H9 (cell line): ENCODE measurements at regions not wholly inside any gene's neighbourhood (a gene's known extent, or its start where the extent isn't known, plus 50 kb on each side); places are given as distances from the start of the nearest gene placed in this dataset.

Experiments used
- DNase-seq: peaks from one replicate; pipeline ENCODE4 v3.0.0-alpha.2; 2017
- H2AFZ ChIP-seq: one replicate; pipeline ENCODE4 v1.6.1; 2013; ENCODE audit warnings: mild to moderate bottlenecking, low read length, control low read depth, moderate library complexity
- H2AK5ac ChIP-seq: 2 replicates; pipeline ENCODE4 v1.6.1; 2013; ENCODE audit warnings: low read length, control low read depth, mixed read lengths; ENCODE audit not compliant: insufficient read length
- H2BK120ac ChIP-seq: one replicate; pipeline ENCODE4 v1.6.1; 2013; ENCODE audit warnings: low read depth, mild to moderate bottlenecking, low read length, control low read depth, inconsistent platforms; ENCODE audit not compliant: poor library complexity, severe bottlenecking
- H2BK12ac ChIP-seq: 2 replicates; pipeline ENCODE4 v1.6.1; 2013; ENCODE audit warnings: low read length, control low read depth, mixed read lengths, low read depth; ENCODE audit not compliant: insufficient read length
- H2BK15ac ChIP-seq: 2 replicates; pipeline ENCODE4 v1.6.1; 2013; ENCODE audit warnings: low read depth, low read length, control low read depth
- H2BK20ac ChIP-seq: one replicate; pipeline ENCODE4 v1.6.1; 2013; ENCODE audit warnings: low read depth, mild to moderate bottlenecking, low read length, control low read depth, inconsistent platforms; ENCODE audit not compliant: poor library complexity, severe bottlenecking
- H2BK5ac ChIP-seq: 2 replicates; pipeline ENCODE4 v1.6.1; 2013; ENCODE audit warnings: low read length, control low read depth, mixed read lengths; ENCODE audit not compliant: insufficient read length
- H3K14ac ChIP-seq: 2 replicates; pipeline ENCODE4 v1.6.1; 2013; ENCODE audit warnings: low read length, control low read depth; ENCODE audit not compliant: insufficient read depth
- H3K18ac ChIP-seq: 2 replicates; pipeline ENCODE4 v1.6.1; 2013; ENCODE audit warnings: low read depth, mild to moderate bottlenecking, mixed read lengths, low read length, control low read depth; ENCODE audit not compliant: insufficient read length
- H3K23ac ChIP-seq: 2 replicates; pipeline ENCODE4 v1.6.1; 2013; ENCODE audit warnings: low read length, control low read depth, mixed read lengths, low read depth; ENCODE audit not compliant: insufficient read length
- H3K23me2 ChIP-seq: 2 replicates; pipeline ENCODE4 v1.6.1; 2013; ENCODE audit warnings: low read depth, mild to moderate bottlenecking, mixed read lengths, low read length, control low read depth; ENCODE audit not compliant: insufficient read length, poor library complexity, severe bottlenecking
- H3K27ac ChIP-seq: 2 replicates; pipeline ENCODE4 v1.5.1; 2013; ENCODE audit warnings: low read length, control low read depth, mixed read lengths, low read depth; ENCODE audit not compliant: insufficient read length
- H3K27me3 ChIP-seq: 2 replicates; pipeline ENCODE4 v1.6.1; 2013; ENCODE audit warnings: low read length, control low read depth, inconsistent platforms; ENCODE audit not compliant: insufficient read depth
- H3K4ac ChIP-seq: 2 replicates; pipeline ENCODE4 v1.6.1; 2013; ENCODE audit warnings: low read depth, mild to moderate bottlenecking, control low read depth, inconsistent platforms, low read length, moderate library complexity
- H3K4me1 ChIP-seq: 2 replicates; pipeline ENCODE4 v1.6.1; 2013; ENCODE audit warnings: low read length, control low read depth, inconsistent platforms; ENCODE audit not compliant: insufficient read depth
- H3K4me2 ChIP-seq: 2 replicates; pipeline ENCODE4 v1.6.1; 2013; ENCODE audit warnings: low read length, control low read depth, mixed read lengths; ENCODE audit not compliant: insufficient read length, insufficient read depth
- H3K56ac ChIP-seq: 2 replicates; pipeline ENCODE4 v1.6.1; 2013; ENCODE audit warnings: low read depth, mild to moderate bottlenecking, mixed read lengths, low read length, control low read depth; ENCODE audit not compliant: insufficient read length
- H3K79me1 ChIP-seq: 2 replicates; pipeline ENCODE4 v1.6.1; 2013; ENCODE audit warnings: low read depth, mild to moderate bottlenecking, moderate library complexity, low read length, control low read depth, inconsistent platforms; ENCODE audit not compliant: insufficient read depth, poor library complexity, severe bottlenecking
- H3K79me2 ChIP-seq: 2 replicates; pipeline ENCODE4 v1.6.1; 2013; ENCODE audit warnings: low read length, control low read depth, inconsistent platforms; ENCODE audit not compliant: insufficient read depth
- H3K9ac ChIP-seq: 2 replicates; pipeline ENCODE4 v1.6.1; 2013; ENCODE audit warnings: low read length, control low read depth, mixed read lengths; ENCODE audit not compliant: insufficient read length; ENCODE audit errors: extremely low read depth
- H3K9me3 ChIP-seq: one replicate; pipeline ENCODE4 v1.6.1; 2013; ENCODE audit warnings: low read depth, low read length, inconsistent platforms; ENCODE audit not compliant: control insufficient read depth
- H3T11ph ChIP-seq: one replicate; pipeline ENCODE4 v1.6.1; 2013; ENCODE audit warnings: mild to moderate bottlenecking, low read length, control low read depth, inconsistent platforms
- H4K20me1 ChIP-seq: one replicate; pipeline ENCODE4 v1.6.1; 2013; ENCODE audit not compliant: control insufficient read depth, insufficient read length, insufficient read depth
- H4K5ac ChIP-seq: 2 replicates; pipeline ENCODE4 v1.6.1; 2013; ENCODE audit warnings: low read depth, mild to moderate bottlenecking, mixed read lengths, low read length, control low read depth; ENCODE audit not compliant: insufficient read length
- H4K8ac ChIP-seq: replicated peaks from 2 replicates; pipeline ENCODE4 v1.6.1; 2013; ENCODE audit warnings: low read length, control low read depth, mixed read lengths, low read depth; ENCODE audit not compliant: insufficient read length
- H4K91ac ChIP-seq: 2 replicates; pipeline ENCODE4 v1.6.1; 2013; ENCODE audit warnings: low read depth, mild to moderate bottlenecking, moderate library complexity, mixed read lengths, low read length, control low read depth; ENCODE audit not compliant: insufficient read length
- H3K27ac Mint-ChIP-seq, 3 experiments: 2 replicates in 2 of 3; 3 replicates in 1 of 3; pipeline ENCODE4 v1.8.0; 2020 to 2021; ENCODE audit warnings: mixed read lengths in 3 of 3, mild to moderate bottlenecking in 1 of 3, moderate library complexity in 1 of 3
- H3K27me3 Mint-ChIP-seq: 2 replicates; pipeline ENCODE4 v1.8.0; 2021; ENCODE audit warnings: low read depth, mild to moderate bottlenecking, moderate library complexity, mixed read lengths
- H3K36me3 Mint-ChIP-seq, 3 experiments: 2 replicates in 2 of 3; 3 replicates in 1 of 3; pipeline ENCODE4 v1.8.0; 2020 to 2021; ENCODE audit warnings: low read depth in 3 of 3, mixed read lengths in 3 of 3; ENCODE audit not compliant: insufficient read depth in 1 of 3
- H3K4me1 Mint-ChIP-seq, 2 experiments: 2 replicates each; pipeline ENCODE4 v1.8.0; 2020; ENCODE audit warnings: mixed read lengths in 2 of 2
- H3K4me3 Mint-ChIP-seq, 2 experiments: 2 replicates in 1 of 2; 3 replicates in 1 of 2; pipeline ENCODE4 v1.8.0; 2020 to 2021; ENCODE audit warnings: mild to moderate bottlenecking in 2 of 2, mixed read lengths in 2 of 2, moderate library complexity in 1 of 2
- H3K9me3 Mint-ChIP-seq, 2 experiments: 2 replicates in 1 of 2; 3 replicates in 1 of 2; pipeline ENCODE4 v1.8.0; 2020; ENCODE audit warnings: mild to moderate bottlenecking in 2 of 2, mixed read lengths in 2 of 2, moderate library complexity in 1 of 2
- CTCF ChIP-seq: fragments of 200-600 bp; sonication (generic); conservative IDR thresholded peaks from 3 replicates; pipeline ENCODE4 v1.8.0; 2021; ENCODE audit warnings: antibody characterized with exemption, mild to moderate bottlenecking
- WGBS: extraction: QIAGEN DNeasy Blood & Tissue Kit; methylation state at CpG from one replicate; pipeline ENCODE4 v1.1.7; 2013; ENCODE audit warnings: missing lambda C conversion rate, low lambda C conversion rate, mixed read lengths; ENCODE audit not compliant: insufficient read length; ENCODE audit errors: extremely low coverage; 5-methylcytosine and 5-hydroxymethylcytosine counted together

- Histone ChIP-seq H4K8ac (no peak overlapping the region), H3K27me3 (no peaks in the 10 kb centered on the region), H3K14ac (no peak overlapping the region), H3K9me3 (no peaks in the 10 kb centered on the region), H3T11ph (no peak overlapping the region), H3K4me2 (no peak overlapping the region), H2BK12ac (no peak overlapping the region), H3K23ac (no peak overlapping the region), H3K56ac (no peak overlapping the region), H3K23me2 (no peaks in the 10 kb centered on the region), H2BK5ac (no peak overlapping the region), H3K79me1 (no peaks in the 10 kb centered on the region), H2AK5ac (no peak overlapping the region), H3K79me2 (no peaks in the 10 kb centered on the region), H2BK15ac (no peak overlapping the region), H3K4me1 (no peaks in the 10 kb centered on the region), H3K9ac (no peak overlapping the region), H2BK120ac (no peak overlapping the region), H3K18ac (no peak overlapping the region), H4K20me1 (no peaks in the 10 kb centered on the region), H4K5ac (no peak overlapping the region), H2AFZ (no peak overlapping the region), H3K4ac (no peak overlapping the region), H4K91ac (no peak overlapping the region), H3K27ac (no peak overlapping the region), H2BK20ac (no peak overlapping the region)
- H3K36me3 Mint-ChIP-seq: no peaks in the 10 kb centered on the region
- H3K27me3 Mint-ChIP-seq: no peaks in the 10 kb centered on the region
- DNase-seq: no peak
- no peak for TF ChIP-seq CTCF
- H3K27ac Mint-ChIP-seq: no peak overlapping the region
- H3K4me1 Mint-ChIP-seq: peaks cover 4 to 7% of the 10 kb centered on the region in 2 experiments; a peak in 2 of 4 replicates
- H3K4me3 Mint-ChIP-seq: no peak overlapping the region
- peaks cover 0 to 5% of the 10 kb centered on the region in 2 experiments; a peak in 1 of 5 replicates for H3K9me3 Mint-ChIP-seq
- no CpG with 5 or more reads among the region's 1 CpG for WGBS
Measured at GRCh38 chr4:177530561-177530960, 88.3 kb upstream of the AGA start.
